Heart left ventricle (tissue), 13 donors: ENCODE measurements at regions not wholly inside any gene's neighbourhood (a gene's known extent, or its start where the extent isn't known, plus 50 kb on each side); places are given as distances from the start of the nearest gene placed in this dataset.

Experiments
- POLR2A ChIP-seq, 2 donors: fragments of 450-650 bp; IDR thresholded peaks; one replicate each; pipeline ENCODE4 v1.6.1; 2017; ENCODE audit warnings: antibody characterized with exemption in 2 of 2, mild to moderate bottlenecking in 2 of 2, moderate library complexity in 2 of 2
- TF ChIP-seq, protein P1 (sequence below), 12 donors: fragments of 200-600 bp; sonication (generic) in 4 of 12; IDR thresholded peaks; one replicate each; pipeline versions ENCODE4 v1.5.0 to v1.8.0; 2018 to 2022; ENCODE audit warnings: antibody characterized with exemption in 12 of 12, mild to moderate bottlenecking in 5 of 12
- donor health status: ischemic (EF 13 %, LVEDD 7.1; RV severe dilation, severe dysfunction).
- donor health status: DM: no; HTN: yes; CAD: no.
- donor health status: DM: no; HTN: no; CAD: no.
- donor health status: ischemic (EF 25% LVEDD 6.9; RV normal size, moderate dysfunction).
- donor health status: ischemic (EF 25% LVEDD 5.7; RV mildly dilated, moderate dysfunction).
- donor health status: ischemic (EF 35%, LVEDD 5.7; RV mildly dilated, moderate dysfunction).
- donor health status: nonischemic (EF 11% LVEDD 7.7; RV severe dilation, severe dysfunction).
- donor health status: DM: yes; HTN: yes; CAD: no.
- donor health status: PGD.
- donor health status: ischemic (EF 29% LVEDD 5.4; RV normal size, mild dysfunction).
- donor health status: nonischemic (EF 23%, LVEDD 6.1; RV moderate dilation, normal function).

DNA sequence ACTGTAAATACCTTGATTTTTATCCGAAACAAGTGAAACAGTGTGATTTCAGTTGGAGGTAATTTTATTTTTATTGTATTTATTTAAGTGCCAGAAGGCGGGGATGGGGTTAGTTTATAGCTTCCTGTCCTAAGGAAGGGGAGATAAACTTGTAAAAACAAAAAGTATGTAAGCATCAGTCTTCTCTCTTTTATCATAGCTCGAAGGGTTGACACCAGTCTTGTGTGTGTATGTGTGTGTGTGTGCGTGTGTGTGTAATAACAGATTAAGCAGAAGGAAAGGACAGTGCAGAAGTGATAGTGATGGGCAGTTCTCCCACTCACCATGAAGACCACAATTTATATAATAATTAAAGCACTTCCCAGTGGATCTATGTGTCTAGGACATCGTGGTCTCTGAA, 793.3 kb downstream of the PLCL1 start:
- TF ChIP-seq, protein P1, sequence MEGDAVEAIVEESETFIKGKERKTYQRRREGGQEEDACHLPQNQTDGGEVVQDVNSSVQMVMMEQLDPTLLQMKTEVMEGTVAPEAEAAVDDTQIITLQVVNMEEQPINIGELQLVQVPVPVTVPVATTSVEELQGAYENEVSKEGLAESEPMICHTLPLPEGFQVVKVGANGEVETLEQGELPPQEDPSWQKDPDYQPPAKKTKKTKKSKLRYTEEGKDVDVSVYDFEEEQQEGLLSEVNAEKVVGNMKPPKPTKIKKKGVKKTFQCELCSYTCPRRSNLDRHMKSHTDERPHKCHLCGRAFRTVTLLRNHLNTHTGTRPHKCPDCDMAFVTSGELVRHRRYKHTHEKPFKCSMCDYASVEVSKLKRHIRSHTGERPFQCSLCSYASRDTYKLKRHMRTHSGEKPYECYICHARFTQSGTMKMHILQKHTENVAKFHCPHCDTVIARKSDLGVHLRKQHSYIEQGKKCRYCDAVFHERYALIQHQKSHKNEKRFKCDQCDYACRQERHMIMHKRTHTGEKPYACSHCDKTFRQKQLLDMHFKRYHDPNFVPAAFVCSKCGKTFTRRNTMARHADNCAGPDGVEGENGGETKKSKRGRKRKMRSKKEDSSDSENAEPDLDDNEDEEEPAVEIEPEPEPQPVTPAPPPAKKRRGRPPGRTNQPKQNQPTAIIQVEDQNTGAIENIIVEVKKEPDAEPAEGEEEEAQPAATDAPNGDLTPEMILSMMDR (IDR thresholded peaks at IDR 0.05): no peak
- no peak for TF ChIP-seq POLR2A (IDR thresholded peaks at IDR 0.05)
